Frontal cortex (tissue), 3 donors: ENCODE measurements at regions not wholly inside any gene's neighbourhood (a gene's known extent, or its start where the extent isn't known, plus 50 kb on each side); places are given as distances from the start of the nearest gene placed in this dataset.
"Not testable (repeated sequence)": the region's sequence is repeated elsewhere in the genome, so short reads cannot be mapped to it uniquely, and the experiment has no call there.

Experiments used
- DNase-seq, 2 donors: peaks; one replicate each; pipeline ENCODE4 v3.0.0; 2012; ENCODE audit warnings: low spot score in 2 of 2
- FAIRE-seq: peaks from 2 replicates; lab custom pipeline; 2012; peaks lifted over from hg19 to GRCh38; lab: Jason Lieb, UNC
- donor health status: control.
- donor health status: control.
- donor health status: control.

DNA sequence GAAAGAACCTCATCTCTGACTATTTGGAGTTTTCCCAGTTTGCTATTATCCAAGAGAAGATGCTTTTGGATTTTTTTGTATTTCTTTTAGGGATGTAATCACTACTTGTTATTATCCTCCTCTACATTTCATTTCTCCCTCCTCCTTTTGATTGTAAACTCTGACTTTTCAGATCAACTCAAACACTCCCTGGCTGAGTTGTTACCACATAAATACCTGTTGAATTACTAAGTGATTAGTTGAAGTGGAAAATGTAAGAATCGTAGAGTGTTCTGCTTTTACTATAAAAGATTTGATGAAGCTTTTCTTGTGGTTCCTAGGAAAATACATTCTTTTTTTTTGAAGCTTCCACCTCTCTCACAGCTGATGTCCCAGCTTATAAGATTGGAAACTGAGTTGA is 164.1 kb upstream of the C1GALT1 start:
- DNase-seq (no peak), FAIRE-seq (no peak)

DNA sequence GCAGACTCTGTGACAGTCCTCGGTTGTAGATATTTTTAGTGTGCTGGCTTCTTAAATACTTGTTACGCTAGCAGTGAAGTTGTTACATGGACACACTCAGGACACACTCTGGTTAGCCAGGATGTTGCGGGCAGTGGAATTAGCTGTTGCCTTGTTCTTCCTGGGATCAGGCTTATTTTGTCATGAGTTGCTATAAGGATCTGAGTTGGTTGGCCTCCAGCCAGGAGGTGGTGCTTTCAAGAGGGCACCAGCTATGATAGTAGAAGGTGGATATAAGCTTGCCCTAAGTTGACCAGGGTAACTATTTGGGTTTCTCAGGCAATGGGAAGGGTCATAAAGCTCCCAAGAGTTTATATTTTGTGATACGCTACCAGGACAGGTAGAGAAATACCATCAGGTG is 150.1 kb upstream of the C1GALT1 start:
- no peak for FAIRE-seq
- DNase-seq, result no peak

DNA sequence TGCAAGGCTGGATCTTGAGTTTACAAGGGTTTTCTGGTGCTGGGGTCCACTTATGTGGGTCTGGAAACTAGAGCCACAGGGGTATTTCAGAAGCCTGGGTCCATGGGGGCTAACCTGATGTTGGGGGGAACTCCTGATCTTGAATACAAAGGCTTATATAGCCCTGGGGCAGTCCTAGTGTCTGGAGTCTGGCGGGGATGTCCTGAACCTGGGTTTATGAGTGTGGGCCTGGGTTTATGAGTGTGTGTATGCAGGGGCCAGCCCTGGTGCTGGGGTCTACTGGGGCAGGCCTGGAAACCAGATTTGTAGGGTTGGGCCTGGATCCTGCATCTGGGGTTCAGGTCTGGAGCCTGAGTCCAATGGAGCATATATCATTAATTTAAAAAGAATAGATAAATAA is 146.5 kb upstream of the C1GALT1 start:
- FAIRE-seq (no peak), DNase-seq (no peak)

DNA sequence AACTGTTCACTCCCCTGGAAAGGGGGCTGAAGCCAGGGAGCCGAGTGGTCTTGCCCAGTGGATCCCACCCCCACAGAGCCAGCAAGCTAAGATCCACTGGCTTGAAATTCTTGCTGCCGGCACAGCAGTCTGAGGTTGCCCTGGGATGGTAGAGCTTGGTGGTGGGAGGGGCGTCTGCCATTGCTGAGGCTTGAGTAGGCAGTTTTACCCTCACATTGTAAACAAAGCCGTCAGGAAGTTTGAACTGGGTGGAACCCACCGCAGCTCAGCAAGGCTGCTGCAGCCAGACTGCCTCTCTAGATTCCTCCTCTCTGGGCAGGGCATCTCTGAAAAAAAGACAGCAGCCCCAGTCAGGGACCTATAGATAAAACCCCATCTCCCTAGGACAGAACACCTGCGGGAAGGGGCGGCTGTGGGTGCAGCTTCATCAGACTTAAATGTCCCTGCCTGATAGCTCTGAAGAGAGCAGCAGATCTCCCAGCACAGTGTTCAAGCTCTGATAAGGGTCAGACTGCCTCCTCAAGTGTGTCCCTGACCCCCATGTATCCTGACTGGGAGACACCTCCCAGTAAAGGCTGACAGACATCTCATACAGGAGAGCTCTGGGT is 140.0 kb upstream of the C1GALT1 start:
- not testable (repeated sequence) for DNase-seq, FAIRE-seq

DNA sequence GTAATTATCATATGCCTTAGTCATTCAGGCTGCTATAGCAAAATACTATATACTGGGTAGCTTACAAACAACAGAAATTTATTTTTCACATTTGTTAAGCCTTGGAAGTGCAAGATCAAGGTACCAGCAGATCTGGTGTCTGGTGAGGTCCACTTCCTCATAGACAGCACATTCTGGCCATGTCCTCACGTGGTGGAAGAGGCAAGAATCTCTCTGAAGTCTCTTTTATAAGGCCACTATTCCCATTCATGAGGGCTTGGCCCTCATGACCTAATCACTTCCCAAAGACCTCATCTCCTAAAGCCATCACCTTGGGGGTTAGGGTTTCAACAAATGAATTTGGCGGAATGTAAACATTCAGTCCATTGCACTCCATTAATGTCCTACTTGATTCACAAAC is 137.5 kb upstream of the C1GALT1 start:
- FAIRE-seq (no peak), DNase-seq (no peak)

DNA sequence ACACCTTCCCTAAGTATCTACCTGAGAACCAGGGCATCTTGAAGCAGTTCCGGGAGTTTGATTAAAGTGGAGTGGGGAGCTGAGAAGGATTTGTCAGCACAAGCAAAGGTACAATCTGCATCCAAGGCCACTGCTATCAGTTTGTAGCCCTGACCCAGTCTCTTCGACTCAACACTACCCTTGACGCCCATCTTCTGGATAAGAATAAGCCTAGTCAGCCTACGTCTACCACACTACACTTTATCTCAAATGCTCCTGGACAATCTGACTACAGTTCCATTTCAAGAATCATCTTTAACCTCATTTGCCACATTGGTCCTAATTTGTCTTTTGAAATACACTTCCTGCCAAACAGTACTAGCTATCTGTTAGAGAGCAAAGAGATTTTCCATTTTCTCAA is 134.1 kb upstream of the C1GALT1 start:
- DNase-seq (no peak), FAIRE-seq (no peak)

DNA sequence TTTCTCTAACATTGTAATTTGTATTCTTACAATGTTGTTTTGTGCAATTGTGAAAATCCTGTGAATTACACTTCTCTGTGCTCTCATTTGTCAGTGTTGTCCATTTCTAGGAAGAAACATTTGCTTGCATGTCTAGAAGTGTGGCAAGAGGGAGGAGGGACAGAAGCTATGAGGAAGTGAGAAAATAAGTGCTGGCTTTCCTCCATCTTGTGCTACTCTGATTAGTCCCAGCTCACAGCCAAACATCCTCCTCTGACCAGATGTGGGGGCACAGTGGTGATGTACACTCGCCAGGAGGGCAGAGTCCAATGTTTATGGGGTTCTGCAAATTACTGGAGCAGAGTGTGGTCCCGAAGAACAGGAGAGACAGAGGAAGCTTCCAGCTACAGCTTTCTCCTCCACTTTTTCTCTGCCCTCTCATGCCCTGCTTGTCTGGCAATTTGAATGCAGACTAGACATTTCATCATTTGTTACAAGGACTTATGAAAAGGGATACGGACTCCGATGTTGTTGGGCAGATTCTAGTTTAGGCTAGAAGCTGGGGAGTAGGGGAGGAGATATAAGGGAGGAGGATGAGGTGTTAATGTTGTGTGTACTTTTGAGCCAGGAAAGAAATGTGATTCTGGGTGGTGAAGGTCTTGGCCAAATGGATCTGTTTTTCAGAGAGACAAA is 131.0 kb upstream of the C1GALT1 start:
- FAIRE-seq, result no peak
- DNase-seq, result peak in 1 of 2 donors; percentile 10

DNA sequence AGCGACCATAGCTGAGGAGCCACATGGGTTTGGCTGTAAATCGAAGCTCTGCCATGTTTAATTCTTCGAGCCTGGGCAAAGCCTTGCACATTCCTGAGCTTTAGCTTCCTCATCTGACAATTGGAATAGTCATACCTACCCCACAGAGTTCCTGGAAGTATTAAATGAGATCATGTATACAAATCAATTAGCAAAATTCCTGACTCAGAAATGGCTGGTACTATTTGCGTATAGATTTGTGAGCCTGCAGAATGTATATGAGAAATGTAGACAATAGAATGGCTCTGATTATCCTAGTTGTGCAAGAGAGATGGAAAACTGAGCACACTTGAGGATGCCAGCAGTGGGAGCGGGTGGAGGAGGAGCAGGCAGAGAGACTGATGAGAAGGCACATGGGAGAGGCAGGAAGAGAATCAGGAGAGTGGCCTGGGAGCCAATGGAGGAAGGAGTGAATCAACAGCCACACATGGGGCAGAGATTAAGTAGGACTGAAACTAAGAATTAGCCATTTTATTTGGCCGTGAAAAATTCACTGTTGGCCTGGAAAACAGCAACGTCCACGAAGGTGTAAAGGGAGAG is 128.0 kb upstream of the C1GALT1 start:
- DNase-seq (no peak), FAIRE-seq (no peak)

DNA sequence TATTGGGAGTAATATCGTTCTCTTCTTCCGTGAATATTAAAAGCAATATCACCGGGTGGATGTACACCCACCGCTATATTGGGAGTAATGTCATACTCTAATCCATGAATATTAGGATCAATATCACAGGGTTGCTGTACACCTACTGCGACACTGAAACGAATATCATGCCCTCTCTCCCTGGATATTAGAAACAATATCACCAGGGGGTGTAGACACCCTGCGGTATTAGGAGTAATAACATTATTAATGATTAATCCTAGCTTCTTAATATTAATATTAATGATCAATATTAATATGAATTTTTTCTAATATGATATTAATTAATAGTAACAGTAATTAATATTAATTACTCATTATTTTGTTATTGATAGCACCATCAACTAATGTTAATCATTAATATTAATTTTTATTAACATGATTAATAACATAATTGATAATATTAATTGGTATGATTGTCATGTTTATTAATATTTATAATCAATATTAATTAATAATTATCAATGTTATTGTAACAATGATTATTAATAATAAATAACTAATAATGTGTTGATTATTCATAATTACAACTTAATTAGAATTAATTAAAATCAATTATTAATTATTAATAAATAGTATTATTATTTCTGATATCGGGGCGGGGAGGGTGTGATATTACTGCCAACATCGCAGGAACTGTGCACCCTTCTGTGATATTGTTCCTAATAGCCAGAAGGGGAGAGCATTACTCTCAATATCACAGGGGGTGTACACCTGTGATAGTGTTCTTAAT is 121.3 kb upstream of the C1GALT1 start:
- FAIRE-seq, result peak; percentile 99
- no peak for DNase-seq

DNA sequence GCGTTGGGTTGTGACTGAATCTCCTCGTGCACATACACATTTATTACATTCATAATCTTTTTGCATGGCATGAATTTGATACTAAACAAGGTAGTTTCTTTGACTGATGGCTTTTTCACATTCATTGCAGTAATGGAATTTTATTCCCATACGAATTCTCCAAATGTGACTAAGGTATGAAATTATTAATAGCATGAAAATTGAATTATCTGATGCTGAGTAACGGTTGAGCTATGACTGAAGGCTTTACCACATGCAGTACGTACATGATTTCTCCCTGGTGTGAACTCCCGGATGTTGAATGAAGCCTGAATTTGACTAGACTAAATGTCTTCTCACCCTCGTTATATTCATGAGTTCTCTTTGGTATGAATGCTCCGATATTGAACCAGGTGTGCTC is 104.4 kb upstream of the C1GALT1 start:
- FAIRE-seq (no peak), DNase-seq (no peak)

DNA sequence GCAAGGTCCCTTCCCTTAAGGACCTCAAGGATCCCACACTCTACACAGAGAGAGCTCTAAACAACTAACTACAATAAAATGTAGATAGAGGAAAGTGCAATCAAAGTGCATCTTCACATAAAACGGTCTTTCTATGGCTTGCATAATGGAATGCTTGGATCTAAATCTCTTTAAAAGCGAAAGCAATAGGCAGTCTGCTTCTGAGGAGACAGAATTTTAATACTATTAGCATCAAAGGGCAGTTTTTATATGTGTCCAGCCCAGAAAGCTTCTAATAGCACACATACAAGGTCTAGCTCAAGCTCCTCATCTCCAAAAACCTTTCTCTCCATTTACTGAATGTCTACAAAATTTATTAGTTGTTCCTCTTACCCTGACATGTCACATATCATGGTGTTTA is 101.5 kb upstream of the C1GALT1 start:
- FAIRE-seq (no peak), DNase-seq (no peak)

DNA sequence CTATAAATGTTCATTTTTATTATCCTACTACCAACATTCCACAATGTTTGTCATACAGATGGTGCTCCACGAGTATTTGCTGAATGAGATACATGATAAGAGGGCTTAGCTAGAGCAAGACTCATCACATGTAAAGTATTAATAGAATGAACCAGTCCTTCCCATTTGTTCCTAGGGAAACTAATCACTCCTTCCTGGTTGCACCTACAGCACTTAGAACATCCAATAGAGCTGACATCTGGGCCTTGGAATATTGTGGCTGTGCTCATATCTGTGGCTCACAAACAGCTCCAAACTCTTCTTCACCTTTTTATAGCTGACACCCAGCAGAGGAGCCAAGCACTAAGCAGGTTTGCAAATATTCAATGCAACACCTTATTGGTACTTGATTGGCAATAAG is 91.9 kb upstream of the C1GALT1 start:
- no peak for DNase-seq
- FAIRE-seq, result no peak

DNA sequence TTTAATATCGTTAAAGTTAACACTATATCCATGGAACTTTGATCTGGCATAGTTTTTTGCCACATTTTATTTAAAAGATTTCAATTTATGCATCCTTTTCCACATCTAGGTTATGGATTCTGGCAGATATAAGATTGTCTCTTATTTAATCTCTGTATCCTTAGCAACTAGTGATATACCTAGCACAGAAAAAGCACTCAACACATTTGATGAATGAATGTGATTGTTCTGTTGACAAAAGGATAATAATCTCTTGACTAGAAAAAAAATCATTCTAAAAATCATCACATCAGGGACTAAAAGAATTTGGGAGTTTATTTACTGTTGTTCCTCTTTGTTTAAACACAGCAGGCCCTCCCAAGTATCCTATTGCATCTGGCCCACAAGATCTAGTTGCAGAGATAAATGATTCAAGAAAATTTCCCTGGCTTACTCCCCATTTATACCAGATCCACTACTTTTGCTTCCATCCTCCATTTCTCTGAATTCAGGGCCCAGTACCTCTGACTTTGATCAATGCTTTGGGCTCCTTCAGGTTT is 84.0 kb upstream of the C1GALT1 start:
- DNase-seq (no peak), FAIRE-seq (no peak)

DNA sequence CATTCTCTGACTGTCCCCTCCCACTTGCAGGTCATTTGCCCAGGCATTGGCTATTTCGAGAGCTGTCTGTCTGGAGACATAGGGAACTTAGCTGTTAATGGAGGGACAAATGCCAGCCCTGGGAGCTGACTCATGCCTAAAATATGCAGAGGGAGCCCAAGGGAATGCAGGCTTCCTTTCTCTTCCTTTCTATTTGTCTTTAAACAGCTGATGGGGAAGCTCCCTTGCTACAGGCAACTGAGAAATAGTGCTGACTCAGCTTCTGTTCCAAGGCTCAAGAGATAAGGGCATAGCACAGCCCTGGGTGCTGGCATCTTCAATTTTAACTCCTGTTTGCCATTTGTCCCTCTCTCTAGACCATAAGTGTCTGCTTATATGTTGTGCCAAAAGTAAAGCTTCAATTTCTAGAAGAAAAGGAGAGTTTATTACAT is 82.7 kb upstream of the C1GALT1 start:
- FAIRE-seq (no peak), DNase-seq (peak in 1 of 2 donors; percentile 26)

DNA sequence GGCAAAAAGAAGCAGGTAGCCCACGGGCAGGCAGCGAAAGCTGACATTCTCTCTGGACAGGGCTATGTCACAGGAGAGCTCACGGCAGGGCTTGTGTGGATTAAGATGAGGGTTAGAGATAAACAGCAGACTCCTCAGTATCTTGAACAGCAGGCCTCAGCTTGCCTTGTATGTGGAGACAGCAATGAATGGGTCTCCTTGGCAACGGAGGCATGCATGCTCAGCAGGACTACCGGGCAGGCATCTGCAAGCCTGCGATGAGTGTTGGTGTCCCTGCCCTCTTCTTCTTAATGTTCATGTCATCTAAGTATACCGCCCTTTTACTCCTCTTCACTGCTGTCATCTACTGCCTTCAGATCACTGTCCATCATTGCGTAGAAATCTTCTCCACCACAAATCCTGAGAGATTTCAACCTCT is 81.9 kb upstream of the C1GALT1 start:
- FAIRE-seq (no peak), DNase-seq (no peak)

DNA sequence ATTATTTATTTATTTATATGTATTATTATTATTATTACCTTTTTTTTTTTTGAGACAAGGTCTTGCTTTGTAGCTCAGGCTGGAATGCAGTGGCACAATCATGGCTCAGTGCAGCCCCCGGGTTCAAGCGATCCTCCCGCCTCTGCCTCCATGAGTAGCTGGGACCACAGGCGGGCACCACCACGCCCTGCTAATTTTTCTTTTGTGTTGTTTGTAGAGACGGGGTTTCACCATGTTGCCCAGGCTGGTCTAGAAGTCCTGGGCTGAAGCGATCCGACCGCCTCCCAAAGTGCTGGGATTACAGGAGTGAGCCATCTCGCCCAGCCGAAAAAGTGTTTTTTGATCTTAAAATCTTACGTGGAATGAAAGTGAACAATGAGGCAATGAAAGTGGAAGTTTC is 79.4 kb upstream of the C1GALT1 start:
- FAIRE-seq (no peak), DNase-seq (no peak)

DNA sequence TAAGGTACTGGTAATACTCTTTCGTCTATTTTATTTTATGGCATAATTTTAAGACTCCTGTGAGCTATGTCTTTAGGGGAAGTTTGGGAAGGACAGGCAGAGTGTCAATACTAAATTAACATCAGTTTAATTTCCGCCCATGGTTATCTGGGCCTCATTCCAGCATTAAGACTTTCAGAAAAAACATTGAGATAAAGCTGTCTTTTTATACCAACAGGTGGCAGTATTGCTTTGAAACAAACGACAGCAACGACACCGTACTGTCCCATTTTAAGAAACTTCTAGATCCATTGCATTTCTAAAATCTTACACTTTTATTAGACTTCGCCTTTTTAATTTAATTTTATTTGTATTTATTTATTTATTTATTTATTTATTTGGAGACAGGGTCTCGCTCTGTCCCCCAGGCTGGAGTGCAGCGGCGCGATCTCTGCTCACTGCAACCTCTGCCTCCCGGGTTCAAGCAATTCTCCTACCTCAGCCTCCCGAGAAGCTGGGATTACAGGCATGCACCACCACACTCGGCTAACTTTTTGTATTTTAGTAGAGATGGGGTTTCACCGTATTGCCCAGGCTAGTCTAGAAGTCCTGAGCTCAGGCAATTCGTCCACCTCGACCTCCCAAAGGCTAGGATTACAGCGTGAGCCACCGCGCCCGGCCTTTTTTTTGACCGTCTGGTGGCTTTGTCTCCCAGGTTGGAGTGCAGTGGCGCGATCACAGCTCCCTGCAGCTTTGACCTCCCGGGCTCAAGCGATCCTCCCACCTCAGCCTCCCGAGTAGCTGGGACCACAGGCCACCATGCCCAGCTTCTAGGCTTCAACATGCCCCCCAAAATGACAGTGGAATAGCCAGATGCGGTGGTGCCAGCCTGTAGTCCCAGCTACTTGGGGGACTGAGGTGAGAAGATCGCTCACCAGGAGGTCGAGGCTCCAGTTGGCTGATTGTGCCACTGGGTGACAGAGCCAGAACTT is 78.7 kb upstream of the C1GALT1 start:
- FAIRE-seq (peak; percentile 87), DNase-seq (peak; percentile 17 to 65)

DNA sequence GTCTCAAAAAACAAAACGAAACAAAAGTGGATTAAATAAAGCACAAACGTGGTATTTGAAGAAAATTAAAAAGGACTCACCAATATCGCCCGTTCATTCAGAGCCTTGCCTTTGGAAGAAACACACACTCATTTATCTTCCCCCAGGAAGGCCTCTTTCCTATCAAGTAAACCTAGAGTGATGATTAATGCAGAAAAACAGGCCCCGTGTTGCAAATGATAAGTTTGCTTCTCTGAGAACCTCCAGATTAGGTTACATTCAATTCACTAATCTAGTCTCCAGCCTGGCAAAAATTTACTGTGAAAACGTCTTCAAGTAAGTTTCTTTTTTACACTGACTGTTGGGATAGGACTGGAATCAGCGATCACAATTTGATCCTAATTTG is 78.0 kb upstream of the C1GALT1 start:
- DNase-seq (no peak), FAIRE-seq (no peak)

DNA sequence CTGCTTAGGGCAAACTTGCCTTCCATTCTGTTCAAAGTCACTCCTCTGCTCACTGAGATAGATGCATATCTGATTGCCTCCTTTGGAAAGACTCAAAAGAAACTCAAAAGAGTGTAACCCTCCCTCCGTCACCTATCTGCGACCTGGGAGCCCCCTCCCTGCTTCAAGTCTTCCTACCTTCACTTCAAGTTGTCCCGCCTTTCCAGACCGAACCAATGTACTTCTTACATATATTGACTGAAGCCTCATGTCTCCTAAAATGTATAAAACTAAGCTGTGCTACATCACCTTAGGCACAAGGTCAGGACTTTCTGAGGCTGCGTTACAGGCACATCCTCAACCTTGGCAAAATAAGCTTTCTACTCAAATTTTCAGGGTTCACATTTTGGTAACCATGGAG is 77.4 kb upstream of the C1GALT1 start:
- no peak for FAIRE-seq
- DNase-seq, result no peak
